ENCODE measurements at regions not wholly inside any gene's neighbourhood (a gene's known extent, or its start where the extent isn't known, plus 50 kb on each side); places are given as distances from the start of the nearest gene placed in this dataset.

GRCh38 chr7:65477326-65477725 lies 103.7 kb downstream of the ZNF92 start:
- Histone ChIP-seq H2AK9ac (replicated peaks; ENCODE audit: low read depth, low read length, poor library complexity) (no peak overlapping the region), H3K9me1 (ENCODE audit: insufficient read depth, low read length) (no peaks in the 10 kb centered on the region), H3K4me3 (ENCODE audit: insufficient read depth, low read depth, low read length) (no peak overlapping the region), H3K27ac (ENCODE audit: insufficient read depth, low read length) (no peak overlapping the region), H3K18ac (ENCODE audit: low read depth, low read length) (no peak overlapping the region), H2BK20ac (ENCODE audit: low read depth, low read length) (no peak overlapping the region), H2BK120ac (ENCODE audit: low read depth, low read length) (no peak overlapping the region), H3K79me1 (ENCODE audit: low read depth in 1 of 2, low read length in 2 of 2) (no peaks in the 10 kb centered on the region), H2AK5ac (ENCODE audit: low read depth, low read length) (no peak overlapping the region), H3K14ac (replicated peaks; ENCODE audit: low read depth, low read length) (no peak overlapping the region), H2BK5ac (ENCODE audit: low read depth, low read length, poor library complexity, severe bottlenecking) (no peak overlapping the region), H3K4me1 (ENCODE audit: control insufficient read depth, insufficient read depth, low read length) (no peaks in the 10 kb centered on the region), H3K9me3 (ENCODE audit: control insufficient read depth, insufficient read depth, low read length) (no peaks in the 10 kb centered on the region), H3K9ac (ENCODE audit: low read depth, low read length) (no peak overlapping the region), H4K20me1 (ENCODE audit: insufficient read depth, low read length) (no peaks in the 10 kb centered on the region), H2AFZ (replicated peaks; ENCODE audit: low read length, poor library complexity) (no peak overlapping the region), H3K23ac (ENCODE audit: low read depth, low read length) (no peak overlapping the region), H3K36me3 (ENCODE audit: control insufficient read depth, insufficient read depth, low read length) (no peaks in the 10 kb centered on the region), H2BK15ac (ENCODE audit: low read depth, low read length) (no peak overlapping the region), H3K4ac (ENCODE audit: low read depth, low read length) (no peak overlapping the region), H3K27me3 (ENCODE audit: control insufficient read depth, insufficient read depth, low read length) (no peaks in the 10 kb centered on the region), H3K56ac (ENCODE audit: extremely low read depth, insufficient read depth, low read length) (no peak overlapping the region), H3K4me2 (ENCODE audit: low read depth, low read length) (no peak overlapping the region), H4K5ac (ENCODE audit: low read depth, low read length) (no peak overlapping the region), H4K91ac (ENCODE audit: insufficient read depth, low read depth, low read length) (no peak overlapping the region), H4K8ac (ENCODE audit: low read depth in 2 of 2, low read length in 2 of 2) (no peak overlapping the region)
- TF ChIP-seq, protein P1, sequence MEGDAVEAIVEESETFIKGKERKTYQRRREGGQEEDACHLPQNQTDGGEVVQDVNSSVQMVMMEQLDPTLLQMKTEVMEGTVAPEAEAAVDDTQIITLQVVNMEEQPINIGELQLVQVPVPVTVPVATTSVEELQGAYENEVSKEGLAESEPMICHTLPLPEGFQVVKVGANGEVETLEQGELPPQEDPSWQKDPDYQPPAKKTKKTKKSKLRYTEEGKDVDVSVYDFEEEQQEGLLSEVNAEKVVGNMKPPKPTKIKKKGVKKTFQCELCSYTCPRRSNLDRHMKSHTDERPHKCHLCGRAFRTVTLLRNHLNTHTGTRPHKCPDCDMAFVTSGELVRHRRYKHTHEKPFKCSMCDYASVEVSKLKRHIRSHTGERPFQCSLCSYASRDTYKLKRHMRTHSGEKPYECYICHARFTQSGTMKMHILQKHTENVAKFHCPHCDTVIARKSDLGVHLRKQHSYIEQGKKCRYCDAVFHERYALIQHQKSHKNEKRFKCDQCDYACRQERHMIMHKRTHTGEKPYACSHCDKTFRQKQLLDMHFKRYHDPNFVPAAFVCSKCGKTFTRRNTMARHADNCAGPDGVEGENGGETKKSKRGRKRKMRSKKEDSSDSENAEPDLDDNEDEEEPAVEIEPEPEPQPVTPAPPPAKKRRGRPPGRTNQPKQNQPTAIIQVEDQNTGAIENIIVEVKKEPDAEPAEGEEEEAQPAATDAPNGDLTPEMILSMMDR (conservative IDR thresholded peaks at IDR 0.05; ENCODE audit: low read depth, low read length) = no peak
- TF ChIP-seq RAD21 (IDR thresholded peaks at IDR 0.05; ENCODE audit: low read length) (no peak), CEBPB (IDR thresholded peaks at IDR 0.05; ENCODE audit: low read depth, low read length) (no peak), NFE2L2 (IDR thresholded peaks at IDR 0.05; ENCODE audit: low read depth, low read length) (no peak), CHD1 (IDR thresholded peaks at IDR 0.05; ENCODE audit: low read depth, low read length) (no peak), FOS (IDR thresholded peaks at IDR 0.05; ENCODE audit: low read depth, low read length) (no peak), MAFK (IDR thresholded peaks at IDR 0.05; ENCODE audit: low read depth, low read length) (no peak)
- DNase-seq = peak; percentile 5
- no peak for ATAC-seq (ENCODE audit: low read depth)
- intact Hi-C loops (cut with micrococcal nuclease) = no loop called here
- ChIA-PET CTCF (no interaction called here), POLR2A (ENCODE audit: unreplicated experiment) (no interaction called here)
- BruUV-seq (replicated peaks) = no TSS peak
- dilution Hi-C loops (cut with HindIII; ENCODE audit: low sequenced_read_pairs, unreplicated experiment) = no loop called here
- in situ Hi-C loops (cut with MboI; ENCODE audit: low sequenced_read_pairs) = no loop called here
- 80% methylated on average over 1 of the region's 6 CpGs; no CpG with 5 or more reads in 1 of the 2 experiments for WGBS, 2 experiments (ENCODE audit: extremely low coverage in 2 of 2, insufficient read length in 1 of 2)

Data from IMR-90 (cell line).